Muscle of leg (tissue), 3 donors: ENCODE measurements at regions not wholly inside any gene's neighbourhood (a gene's known extent, or its start where the extent isn't known, plus 50 kb on each side); places are given as distances from the start of the nearest gene placed in this dataset.

Experiments used
- DNase-seq: peaks from one replicate; pipeline ENCODE4 v3.0.0; 2013
- H3K27ac ChIP-seq: one replicate; pipeline ENCODE4 v1.5.1; 2013; ENCODE audit warnings: mild to moderate bottlenecking, low read length, control low read depth
- H3K27me3 ChIP-seq: one replicate; pipeline ENCODE4 v1.6.1; 2013; ENCODE audit warnings: low read length; ENCODE audit not compliant: control insufficient read depth, insufficient read depth
- H3K36me3 ChIP-seq: one replicate; pipeline ENCODE4 v1.6.1; 2013; ENCODE audit warnings: low read length; ENCODE audit not compliant: control insufficient read depth, insufficient read depth
- H3K4me1 ChIP-seq: one replicate; pipeline ENCODE4 v1.6.1; 2013; ENCODE audit warnings: low read length; ENCODE audit not compliant: control insufficient read depth, insufficient read depth
- H3K4me3 ChIP-seq: one replicate; pipeline ENCODE4 v1.5.1; 2013; ENCODE audit warnings: low read length, control low read depth
- H3K9me3 ChIP-seq: replicated peaks from 2 replicates; pipeline ENCODE4 v1.6.1; 2013; ENCODE audit warnings: low read depth, low read length; ENCODE audit not compliant: control insufficient read depth
- WGBS: methylation state at CpG from one replicate; pipeline ENCODE4 v1.1.5; 2013; ENCODE audit warnings: missing lambda C conversion rate; ENCODE audit not compliant: insufficient coverage; 5-methylcytosine and 5-hydroxymethylcytosine counted together

GRCh38 chr4:4937926-4938325 is 78.5 kb downstream of the MSX1 start:
- no peak overlapping the region for H3K4me3 ChIP-seq
- no CpG with 5 or more reads among the region's 6 CpGs for WGBS
- H3K27ac ChIP-seq: no peak overlapping the region
- no peaks in the 10 kb centered on the region for H3K36me3 ChIP-seq
- DNase-seq: no peak
- H3K27me3 ChIP-seq: no peaks in the 10 kb centered on the region
- H3K4me1 ChIP-seq: no peaks in the 10 kb centered on the region
- no peaks in the 10 kb centered on the region for H3K9me3 ChIP-seq

DNA sequence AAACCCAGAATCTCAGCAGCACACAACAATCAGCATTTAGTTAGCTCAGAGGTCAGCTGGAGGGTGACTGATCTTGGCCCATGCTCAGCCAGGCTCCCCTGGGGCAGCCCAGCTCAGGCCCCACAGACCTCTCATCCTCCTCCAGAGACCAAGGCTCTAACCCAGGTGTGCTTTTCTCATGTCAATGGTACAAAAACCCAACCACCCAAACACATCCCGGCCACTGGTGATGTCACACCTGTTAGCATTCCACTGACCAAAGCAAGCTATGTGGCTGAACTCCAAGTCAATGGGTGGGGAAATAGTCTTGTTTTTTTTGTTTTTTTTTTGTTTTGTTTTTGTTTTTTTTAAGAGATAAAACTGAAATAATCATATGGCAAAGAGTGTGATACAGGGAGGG is 77.5 kb downstream of the CYTL1 start:
- no peak overlapping the region for H3K4me3 ChIP-seq
- H3K27me3 ChIP-seq: peaks cover 5% of the 10 kb centered on the region
- H3K27ac ChIP-seq: no peak overlapping the region
- H3K4me1 ChIP-seq: peaks cover 2% of the 10 kb centered on the region
- no peaks in the 10 kb centered on the region for H3K9me3 ChIP-seq
- no peak for DNase-seq
- no CpG with 5 or more reads among the region's 1 CpG for WGBS
- no peaks in the 10 kb centered on the region for H3K36me3 ChIP-seq

GRCh38 chr4:4942658-4943057 is 76.6 kb downstream of the CYTL1 start:
- Histone ChIP-seq H3K27ac (no peak overlapping the region), H3K27me3 (peaks cover 5% of the 10 kb centered on the region), H3K4me1 (peaks cover 2% of the 10 kb centered on the region), H3K4me3 (no peak overlapping the region), H3K36me3 (no peaks in the 10 kb centered on the region), H3K9me3 (no peaks in the 10 kb centered on the region)
- no CpG with 5 or more reads among the region's 3 CpGs for WGBS
- no peak for DNase-seq

- 100% methylated on average over 1 of the region's 3 CpGs for WGBS
- peaks cover 2% of the 10 kb centered on the region for H3K4me1 ChIP-seq
- no peak overlapping the region for H3K27ac ChIP-seq
- peaks cover 5% of the 10 kb centered on the region for H3K27me3 ChIP-seq
- no peak overlapping the region for H3K4me3 ChIP-seq
- H3K36me3 ChIP-seq: no peaks in the 10 kb centered on the region
- DNase-seq: no peak
- no peaks in the 10 kb centered on the region for H3K9me3 ChIP-seq
Measured at GRCh38 chr4:4945021-4945420, 74.2 kb downstream of the CYTL1 start.

DNA sequence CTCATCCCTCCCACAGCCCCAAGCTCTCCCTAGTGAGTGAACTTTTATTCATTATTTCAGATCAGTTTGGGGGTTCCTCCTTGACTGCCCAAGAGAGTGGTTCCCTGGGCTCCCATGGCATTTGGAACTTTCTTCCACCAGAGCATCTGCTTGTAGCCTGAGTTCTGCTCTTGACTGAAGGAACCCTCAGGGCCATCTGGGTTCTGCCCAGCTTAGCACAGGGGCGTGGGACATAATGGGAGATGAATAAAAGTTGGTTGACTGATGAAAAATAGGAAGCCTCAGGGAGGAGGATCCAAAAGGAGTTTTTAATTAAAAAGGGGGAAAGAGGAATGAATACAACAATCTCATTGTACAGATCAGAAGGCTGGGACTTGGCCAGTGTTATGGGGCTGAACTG is 73.4 kb downstream of the CYTL1 start:
- WGBS: 20% methylated on average over 1 of the region's 1 CpG
- no peak for DNase-seq
- no peaks in the 10 kb centered on the region for H3K36me3 ChIP-seq
- H3K4me1 ChIP-seq: peaks cover 2% of the 10 kb centered on the region
- no peak overlapping the region for H3K27ac ChIP-seq
- H3K27me3 ChIP-seq: peaks cover 5% of the 10 kb centered on the region
- H3K9me3 ChIP-seq: no peaks in the 10 kb centered on the region
- H3K4me3 ChIP-seq: no peak overlapping the region

DNA sequence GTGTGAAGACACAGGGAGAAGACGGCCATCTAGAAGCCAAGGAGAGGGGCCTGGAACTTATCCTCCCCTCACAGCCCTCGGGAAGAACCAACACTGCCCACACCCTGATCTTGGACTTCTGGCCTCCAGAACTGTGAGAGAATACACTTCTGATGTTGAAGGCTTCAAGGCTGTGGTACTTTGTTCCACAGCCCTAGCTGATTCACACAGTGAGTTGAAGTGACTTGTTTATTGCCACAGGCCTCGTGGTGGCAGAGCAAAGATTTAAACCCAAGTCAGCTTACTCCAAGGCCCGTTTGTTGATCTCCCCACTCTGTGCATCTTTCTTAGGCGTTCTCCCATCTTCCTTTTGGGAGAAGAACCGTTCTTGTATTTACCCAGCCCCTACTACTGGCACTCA is 72.8 kb downstream of the CYTL1 start:
- no peak for DNase-seq
- no peaks in the 10 kb centered on the region for H3K9me3 ChIP-seq
- H3K36me3 ChIP-seq: no peaks in the 10 kb centered on the region
- 100% methylated on average over 1 of the region's 6 CpGs for WGBS
- no peak overlapping the region for H3K4me3 ChIP-seq
- peaks cover 5% of the 10 kb centered on the region for H3K27me3 ChIP-seq
- H3K27ac ChIP-seq: no peak overlapping the region
- peaks cover 2% of the 10 kb centered on the region for H3K4me1 ChIP-seq

- H3K4me1 ChIP-seq: peaks cover 2% of the 10 kb centered on the region
- H3K27me3 ChIP-seq: peaks cover 5% of the 10 kb centered on the region
- peak; percentile 32 for DNase-seq
- no CpG with 5 or more reads among the region's 5 CpGs for WGBS
- no peaks in the 10 kb centered on the region for H3K36me3 ChIP-seq
- H3K9me3 ChIP-seq: no peaks in the 10 kb centered on the region
- no peak overlapping the region for H3K27ac ChIP-seq
- H3K4me3 ChIP-seq: no peak overlapping the region
Measured at GRCh38 chr4:4947721-4948120, 71.5 kb downstream of the CYTL1 start.

- Histone ChIP-seq H3K36me3 (no peaks in the 10 kb centered on the region), H3K4me3 (no peak overlapping the region), H3K9me3 (no peaks in the 10 kb centered on the region), H3K27me3 (peaks cover 5% of the 10 kb centered on the region), H3K4me1 (peaks cover 2% of the 10 kb centered on the region), H3K27ac (no peak overlapping the region)
- 7% methylated on average over 2 of the region's 3 CpGs for WGBS
- DNase-seq: no peak
Measured at GRCh38 chr4:4948370-4948769, 70.9 kb downstream of the CYTL1 start.

- DNase-seq: no peak
- Histone ChIP-seq H3K27me3 (no peaks in the 10 kb centered on the region), H3K4me1 (no peaks in the 10 kb centered on the region), H3K9me3 (no peaks in the 10 kb centered on the region), H3K27ac (no peak overlapping the region), H3K36me3 (no peaks in the 10 kb centered on the region), H3K4me3 (no peak overlapping the region)
- WGBS: 79% methylated on average over 6 of the region's 9 CpGs
Measured at GRCh38 chr4:4950561-4951290, 68.5 kb downstream of the CYTL1 start.

- Histone ChIP-seq H3K4me3 (no peak overlapping the region), H3K9me3 (no peaks in the 10 kb centered on the region), H3K27me3 (no peaks in the 10 kb centered on the region), H3K4me1 (no peaks in the 10 kb centered on the region), H3K27ac (no peak overlapping the region), H3K36me3 (no peaks in the 10 kb centered on the region)
- no peak for DNase-seq
- no CpG with 5 or more reads among the region's 2 CpGs for WGBS
Measured at GRCh38 chr4:4952273-4952672, 67.0 kb downstream of the CYTL1 start.
